ENCODE measurements at regions not wholly inside any gene's neighbourhood (a gene's known extent, or its start where the extent isn't known, plus 50 kb on each side); places are given as distances from the start of the nearest gene placed in this dataset.

DNA sequence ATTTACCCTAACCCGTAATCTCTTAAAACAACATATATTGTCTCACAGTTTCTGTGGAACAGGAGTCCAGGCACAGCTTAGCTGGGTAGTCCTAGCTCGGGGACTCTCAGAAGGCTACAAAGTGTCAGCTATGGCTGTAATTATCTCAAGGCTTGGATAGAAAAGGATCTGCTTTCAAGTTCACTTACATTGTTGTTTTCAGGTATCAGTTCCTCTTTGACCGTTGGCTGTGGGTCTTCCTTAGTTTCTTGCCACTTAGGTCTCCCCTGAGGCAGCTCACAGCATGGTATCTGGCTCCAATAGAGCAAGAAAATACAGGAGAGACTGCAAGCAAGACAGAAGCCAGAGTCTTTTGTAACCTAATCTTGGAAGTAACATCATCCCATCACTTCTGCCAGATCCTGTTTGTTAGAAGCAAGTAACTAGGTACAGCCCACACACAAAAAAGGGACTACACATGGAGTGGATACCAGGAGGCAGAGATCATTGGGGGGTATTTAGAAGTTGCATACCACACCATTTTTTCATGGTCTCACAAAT lies 137.0 kb downstream of the MAGEB5 start:
- TF ChIP-seq, protein P1, sequence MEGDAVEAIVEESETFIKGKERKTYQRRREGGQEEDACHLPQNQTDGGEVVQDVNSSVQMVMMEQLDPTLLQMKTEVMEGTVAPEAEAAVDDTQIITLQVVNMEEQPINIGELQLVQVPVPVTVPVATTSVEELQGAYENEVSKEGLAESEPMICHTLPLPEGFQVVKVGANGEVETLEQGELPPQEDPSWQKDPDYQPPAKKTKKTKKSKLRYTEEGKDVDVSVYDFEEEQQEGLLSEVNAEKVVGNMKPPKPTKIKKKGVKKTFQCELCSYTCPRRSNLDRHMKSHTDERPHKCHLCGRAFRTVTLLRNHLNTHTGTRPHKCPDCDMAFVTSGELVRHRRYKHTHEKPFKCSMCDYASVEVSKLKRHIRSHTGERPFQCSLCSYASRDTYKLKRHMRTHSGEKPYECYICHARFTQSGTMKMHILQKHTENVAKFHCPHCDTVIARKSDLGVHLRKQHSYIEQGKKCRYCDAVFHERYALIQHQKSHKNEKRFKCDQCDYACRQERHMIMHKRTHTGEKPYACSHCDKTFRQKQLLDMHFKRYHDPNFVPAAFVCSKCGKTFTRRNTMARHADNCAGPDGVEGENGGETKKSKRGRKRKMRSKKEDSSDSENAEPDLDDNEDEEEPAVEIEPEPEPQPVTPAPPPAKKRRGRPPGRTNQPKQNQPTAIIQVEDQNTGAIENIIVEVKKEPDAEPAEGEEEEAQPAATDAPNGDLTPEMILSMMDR (IDR thresholded peaks at IDR 0.05; ENCODE audit: insufficient read depth, missing control alignments), result no peak
- FAIRE-seq, result no peak
- DNase-seq (ENCODE audit: insufficient read length, low spot score), result no peak

DNA sequence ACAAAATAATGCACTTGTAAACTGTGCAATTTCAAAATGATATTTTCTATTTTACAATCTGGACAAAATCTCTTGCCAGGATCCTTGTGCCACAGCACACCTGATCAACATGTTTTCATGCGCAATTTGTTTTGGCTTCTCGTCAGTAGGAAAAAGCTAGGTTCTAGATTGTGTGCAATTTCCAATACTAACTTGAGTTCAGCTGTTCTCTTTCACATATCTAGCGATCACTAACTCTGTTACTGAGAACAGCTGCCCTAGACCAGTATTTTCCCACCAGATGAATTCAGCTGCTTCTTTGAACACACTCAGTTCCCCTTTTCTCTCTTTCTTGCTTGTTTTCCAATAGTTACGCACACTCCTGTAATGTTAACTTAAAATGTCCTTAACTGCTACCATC lies 131.2 kb downstream of the MAGEB5 start:
- no peak for FAIRE-seq
- TF ChIP-seq, protein P1 (IDR thresholded peaks at IDR 0.05; ENCODE audit: insufficient read depth, missing control alignments), result no peak
- no peak for DNase-seq (ENCODE audit: insufficient read length, low spot score)

DNA sequence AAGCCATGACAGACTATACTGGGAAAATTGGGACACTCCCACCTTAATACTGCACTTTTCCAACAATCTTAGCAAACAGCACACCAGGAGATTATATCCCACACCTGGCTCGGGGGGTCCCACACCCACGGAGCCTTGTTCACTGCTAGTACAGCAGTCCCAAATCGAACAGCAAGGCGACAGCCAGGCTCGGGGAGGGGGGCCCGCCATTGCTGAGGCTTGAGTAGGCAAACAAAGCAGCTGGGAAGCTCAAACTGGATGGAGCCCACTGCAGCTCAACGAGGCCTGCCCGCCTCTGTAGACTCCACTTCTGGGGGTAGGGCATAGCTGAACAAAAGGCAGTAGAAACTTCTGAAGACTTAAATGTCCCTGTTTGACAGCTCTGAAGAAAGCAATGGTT lies 118.3 kb downstream of the MAGEB5 start:
- FAIRE-seq, result no peak
- TF ChIP-seq, protein P1 (IDR thresholded peaks at IDR 0.05; ENCODE audit: insufficient read depth, missing control alignments), result no peak
- DNase-seq (ENCODE audit: insufficient read length, low spot score), result no peak

DNA sequence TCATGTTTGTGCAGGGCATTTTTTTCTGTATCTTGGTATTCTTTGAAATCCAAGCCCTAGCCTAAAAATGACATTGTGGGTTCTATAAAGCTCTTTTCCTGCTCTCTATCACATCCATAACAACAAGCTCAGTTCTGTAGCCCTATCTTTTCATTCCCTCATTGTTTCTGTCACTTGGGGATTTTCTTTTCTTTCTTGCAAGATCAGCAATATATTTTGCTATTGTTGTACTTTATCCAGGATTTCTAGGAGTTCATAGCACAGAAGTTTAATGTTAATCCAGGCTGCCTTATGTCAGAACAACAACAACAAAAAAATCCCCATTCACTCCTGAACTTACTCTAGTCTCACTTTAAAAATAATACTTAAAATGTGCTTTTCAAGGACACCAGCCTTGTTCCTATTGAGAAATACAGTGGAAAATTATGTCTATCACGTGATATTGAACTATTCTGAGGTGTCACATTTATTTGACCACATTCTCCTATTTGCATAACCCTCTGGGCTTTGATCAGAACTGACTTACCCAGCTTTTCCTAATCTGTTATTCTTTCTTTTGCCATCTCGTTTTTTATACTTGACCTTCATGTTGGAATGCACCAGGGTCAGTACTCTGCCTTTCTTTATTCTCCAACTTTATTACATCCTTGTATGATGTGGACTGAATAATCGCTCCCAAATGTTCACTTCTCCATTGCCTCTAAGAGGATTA lies 112.8 kb downstream of the MAGEB5 start:
- TF ChIP-seq, protein P1 (IDR thresholded peaks at IDR 0.05; ENCODE audit: insufficient read depth, missing control alignments), result no peak
- DNase-seq (ENCODE audit: insufficient read length, low spot score) (no peak), FAIRE-seq (no peak)

DNA sequence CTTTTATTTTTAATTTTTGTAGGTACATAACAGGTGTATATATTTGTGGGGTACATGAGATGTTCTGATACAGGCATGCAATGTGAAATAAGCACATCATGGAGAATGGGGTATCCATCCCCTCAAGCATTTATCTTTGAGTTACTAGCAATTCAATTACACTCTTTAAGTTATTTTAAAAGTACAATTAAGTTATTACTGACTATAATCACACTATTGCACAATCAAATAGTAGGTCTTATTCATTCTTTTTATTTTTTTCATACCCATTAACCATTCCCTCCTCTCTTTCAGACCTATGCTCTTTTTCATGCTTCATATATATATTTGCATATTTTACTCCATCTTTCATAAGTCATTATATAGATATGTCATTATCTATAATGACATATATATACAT lies 93.3 kb downstream of the MAGEB5 start:
- FAIRE-seq, result no peak
- DNase-seq (ENCODE audit: insufficient read length, low spot score), result no peak
- TF ChIP-seq, protein P1 (IDR thresholded peaks at IDR 0.05; ENCODE audit: insufficient read depth, missing control alignments), result no peak

DNA sequence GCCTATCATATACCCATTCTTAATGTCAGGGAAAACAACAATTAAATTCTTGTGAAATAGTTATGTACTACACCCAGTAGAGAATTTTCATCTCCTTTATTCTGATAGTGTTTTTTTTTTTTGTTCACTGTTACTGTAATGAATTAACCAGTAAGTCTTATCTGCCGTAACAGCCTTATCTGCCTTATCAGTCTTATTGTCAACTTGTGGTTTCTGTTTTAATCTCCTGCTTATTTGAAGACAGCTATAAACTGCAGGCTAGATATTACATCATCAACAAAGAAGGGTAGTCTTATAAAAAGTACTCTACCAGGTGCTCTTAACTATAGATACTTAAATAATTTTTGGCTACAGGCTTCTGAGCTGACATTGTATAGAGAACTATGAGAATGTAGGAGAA lies 79.5 kb downstream of the MAGEB5 start:
- FAIRE-seq (no peak), DNase-seq (ENCODE audit: insufficient read length, low spot score) (no peak)
- TF ChIP-seq, protein P1 (IDR thresholded peaks at IDR 0.05; ENCODE audit: insufficient read depth, missing control alignments), result no peak

DNA sequence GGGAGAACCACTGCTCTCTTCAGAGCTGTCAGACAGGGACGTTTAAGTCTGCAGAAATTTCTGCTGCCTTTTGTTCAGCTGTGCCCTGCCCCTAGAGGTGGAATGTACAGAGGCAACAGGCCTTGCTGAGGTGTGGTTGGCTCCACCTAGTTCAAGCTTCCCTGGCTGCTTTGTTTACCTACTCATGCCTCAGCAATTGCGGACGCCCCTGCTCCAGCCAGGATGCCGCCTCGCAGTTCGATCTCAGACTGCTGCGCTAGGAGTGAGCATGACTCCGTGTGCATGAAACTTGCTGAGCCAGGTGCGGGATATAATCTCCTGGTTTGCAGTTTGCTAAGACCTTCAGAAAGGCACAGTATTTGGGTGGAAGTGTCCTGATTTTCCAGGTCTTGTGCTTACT lies 70.9 kb downstream of the MAGEB5 start:
- TF ChIP-seq, protein P1 (IDR thresholded peaks at IDR 0.05; ENCODE audit: insufficient read depth, missing control alignments), result no peak
- FAIRE-seq (no peak), DNase-seq (ENCODE audit: insufficient read length, low spot score) (no peak)
